HepG2 (cell line): ENCODE measurements at regions not wholly inside any gene's neighbourhood (a gene's known extent, or its start where the extent isn't known, plus 50 kb on each side); places are given as distances from the start of the nearest gene placed in this dataset.

ENCODE experiments used
- MYNN ChIP-seq: sonication (generic); formaldehyde crosslinking; IDR thresholded peaks from 2 replicates; pipeline ENCODE4 v1.4.0; 2020; ENCODE audit warnings: mild to moderate bottlenecking, low read depth, missing genetic modification reagents
- POLR2AphosphoS5 ChIP-seq: IDR thresholded peaks from 2 replicates; pipeline ENCODE4 v1.6.1; 2012; ENCODE audit warnings: low read depth, low read length
- ZNF24 ChIP-seq: fragments of 450-650 bp; IDR thresholded peaks from 2 replicates; pipeline ENCODE4 v1.6.1; 2017; ENCODE audit warnings: antibody characterized with exemption, mild to moderate bottlenecking
- TF ChIP-seq, protein P1 (sequence below): IDR thresholded peaks from 2 replicates; pipeline ENCODE4 v1.6.1; 2012; ENCODE audit warnings: inconsistent platforms

DNA sequence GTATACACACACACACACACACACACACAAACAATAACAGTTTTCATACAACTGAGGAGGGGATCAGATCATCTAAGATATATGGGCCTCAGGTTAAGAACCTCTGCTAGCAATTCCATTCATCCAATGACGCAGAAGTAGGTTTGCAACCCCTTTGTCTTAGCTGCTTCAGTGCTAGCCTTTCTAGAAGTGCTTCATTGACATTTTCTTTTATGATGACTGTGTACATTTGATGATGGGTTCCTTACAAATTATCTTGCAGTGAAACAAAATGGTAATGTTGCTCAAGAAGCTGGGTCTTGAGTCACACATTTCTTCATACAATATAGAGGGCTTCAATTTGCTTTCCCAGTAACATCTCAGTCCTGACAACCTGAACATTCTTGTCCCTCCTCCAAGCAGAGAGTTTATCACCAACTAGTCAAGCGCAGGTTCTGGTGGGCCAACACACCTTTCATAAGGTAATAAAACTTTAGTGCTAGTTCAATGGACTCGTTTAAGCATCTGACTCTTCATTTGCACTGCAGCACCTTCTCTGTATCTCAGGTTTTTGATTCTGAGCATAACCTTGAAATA lies 269.5 kb downstream of the CNTN3 start:
- no peak for TF ChIP-seq ZNF24
- TF ChIP-seq, protein P1, sequence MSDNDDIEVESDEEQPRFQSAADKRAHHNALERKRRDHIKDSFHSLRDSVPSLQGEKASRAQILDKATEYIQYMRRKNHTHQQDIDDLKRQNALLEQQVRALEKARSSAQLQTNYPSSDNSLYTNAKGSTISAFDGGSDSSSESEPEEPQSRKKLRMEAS = no peak
- no peak for TF ChIP-seq MYNN (CRISPR knock-in tag)
- no peak for TF ChIP-seq POLR2AphosphoS5
